DND-41 (cell line): ENCODE measurements at regions not wholly inside any gene's neighbourhood (a gene's known extent, or its start where the extent isn't known, plus 50 kb on each side); places are given as distances from the start of the nearest gene placed in this dataset.

ENCODE experiments used
- ATAC-seq: fragments of 200-7000 bp; cut with Tn5 transposase; 3 replicates; pipeline ENCODE4 v1.9.1; 2021; ENCODE audit warnings: low read depth; ENCODE audit not compliant: insufficient read depth
- DNase-seq: peaks from one replicate; pipeline ENCODE4 v3.0.0-alpha.2; 2020
- H2AFZ ChIP-seq: 2 replicates; pipeline ENCODE4 v1.6.0; 2012; ENCODE audit warnings: low read depth, low read length
- H3K27ac ChIP-seq: 2 replicates; pipeline ENCODE4 v1.5.1; 2012; ENCODE audit warnings: low read length, inconsistent platforms
- H3K27me3 ChIP-seq: fragments of 200-600 bp; sonication (generic); 2 replicates; pipeline ENCODE4 v1.6.0; 2012; ENCODE audit warnings: low read length, mild to moderate bottlenecking, inconsistent platforms; ENCODE audit not compliant: insufficient read depth, poor library complexity
- H3K36me3 ChIP-seq: 2 replicates; pipeline ENCODE4 v1.5.1; 2012; ENCODE audit warnings: low read length, inconsistent platforms; ENCODE audit not compliant: insufficient read depth
- H3K4me1 ChIP-seq: 2 replicates; pipeline ENCODE4 v1.5.1; 2012; ENCODE audit warnings: mild to moderate bottlenecking, low read length; ENCODE audit not compliant: insufficient read depth
- H3K4me2 ChIP-seq: 2 replicates; pipeline ENCODE4 v1.6.0; 2012; ENCODE audit warnings: mild to moderate bottlenecking, moderate library complexity, low read length, inconsistent platforms; ENCODE audit not compliant: insufficient read depth
- H3K4me3 ChIP-seq, 2 experiments: fragments of 200-600 bp in 1 of 2; shearing (Covaris generic) in 1 of 2; 2 replicates each; pipeline ENCODE4 v1.5.1; 2012 to 2016; ENCODE audit warnings: inconsistent platforms in 2 of 2, low read length in 2 of 2, mild to moderate bottlenecking in 2 of 2, low read depth in 1 of 2, moderate library complexity in 1 of 2
- H3K79me2 ChIP-seq: 2 replicates; pipeline ENCODE4 v1.6.0; 2012; ENCODE audit warnings: low read length, inconsistent platforms; ENCODE audit not compliant: insufficient read depth
- H3K9ac ChIP-seq: 2 replicates; pipeline ENCODE4 v1.6.0; 2012; ENCODE audit warnings: low read depth, mild to moderate bottlenecking, inconsistent platforms, low read length, moderate library complexity
- H3K9me3 ChIP-seq: 2 replicates; pipeline ENCODE4 v1.5.1; 2012; ENCODE audit warnings: low read length, moderate library complexity, mild to moderate bottlenecking, inconsistent platforms; ENCODE audit not compliant: insufficient read depth, severe bottlenecking
- H4K20me1 ChIP-seq: 2 replicates; pipeline ENCODE4 v1.6.0; 2012; ENCODE audit warnings: low read length; ENCODE audit not compliant: insufficient read depth
- CTCF ChIP-seq: IDR thresholded peaks from 2 replicates; pipeline ENCODE4 v1.5.1; 2012; ENCODE audit warnings: borderline replicate concordance, low read length, moderate library complexity, mild to moderate bottlenecking; ENCODE audit not compliant: poor library complexity, severe bottlenecking; ENCODE audit errors: extremely low read depth
- EZH2 ChIP-seq: IDR thresholded peaks from 3 replicates; pipeline ENCODE4 v1.6.1; 2012; ENCODE audit warnings: borderline replicate concordance, low read depth, mild to moderate bottlenecking, moderate library complexity, low read length, inconsistent platforms; ENCODE audit not compliant: severe bottlenecking

DNA sequence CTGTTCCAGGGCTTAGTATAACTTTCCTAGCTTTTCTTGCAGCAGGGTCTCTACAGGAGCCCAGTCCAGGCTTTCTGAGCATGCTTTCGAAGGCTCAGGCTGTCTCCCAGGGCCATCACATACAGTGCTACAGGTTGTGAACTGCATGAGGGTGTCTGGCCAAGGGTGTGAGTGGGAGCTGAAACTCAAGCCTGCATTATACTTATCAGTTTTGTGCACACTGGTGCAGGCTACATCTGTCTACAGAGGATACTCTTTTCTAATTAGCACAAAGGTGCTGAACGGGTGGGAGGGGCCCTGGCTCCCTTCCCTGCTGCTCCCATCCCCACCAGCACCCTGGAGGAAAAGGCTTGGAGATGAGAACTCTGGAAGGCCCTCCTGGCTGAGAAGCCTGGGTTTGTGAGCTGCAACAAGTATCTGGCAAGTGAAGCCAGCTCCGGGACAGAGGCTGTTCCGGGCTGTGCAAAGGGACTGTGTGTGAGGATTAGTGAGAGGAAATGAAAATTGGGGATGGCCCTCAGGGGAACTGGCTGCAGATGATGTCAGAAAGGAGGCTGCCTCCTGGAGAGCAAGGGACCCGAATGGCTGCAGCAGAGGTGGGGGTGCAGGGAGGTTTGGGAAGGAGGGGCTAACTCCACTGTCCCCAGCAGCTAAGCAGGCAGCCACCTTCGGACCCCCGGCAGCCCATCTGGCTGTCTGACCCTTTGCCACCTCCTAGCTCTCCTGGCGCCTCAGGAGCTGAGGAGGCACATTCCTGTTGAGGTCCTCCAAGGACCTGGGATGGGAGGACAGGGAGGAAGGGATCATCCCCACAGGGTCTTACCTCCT lies 68.5 kb downstream of the EFNB1 start:
- Histone ChIP-seq H3K4me3 (no peak overlapping the region), H3K36me3 (no peaks in the 10 kb centered on the region), H3K27ac (no peak overlapping the region), H3K79me2 (no peaks in the 10 kb centered on the region), H3K9me3 (no peaks in the 10 kb centered on the region), H3K9ac (no peak overlapping the region), H3K4me2 (no peak overlapping the region), H2AFZ (no peak overlapping the region), H3K4me1 (no peaks in the 10 kb centered on the region), H3K27me3 (no peaks in the 10 kb centered on the region), H4K20me1 (no peaks in the 10 kb centered on the region)
- ATAC-seq (no peak), DNase-seq (no peak)
- TF ChIP-seq CTCF, result no peak
- TF ChIP-seq EZH2, result no peak

- DNase-seq, result no peak
- TF ChIP-seq CTCF, result no peak
- TF ChIP-seq EZH2, result no peak
- H3K4me2 ChIP-seq, result no peak overlapping the region
- no peak overlapping the region for H2AFZ ChIP-seq
- H3K4me3 ChIP-seq, result no peak overlapping the region
- H3K9ac ChIP-seq, result no peak overlapping the region
- H4K20me1 ChIP-seq, result no peaks in the 10 kb centered on the region
- no peak overlapping the region for H3K27ac ChIP-seq
- H3K9me3 ChIP-seq, result no peaks in the 10 kb centered on the region
- H3K27me3 ChIP-seq, result no peaks in the 10 kb centered on the region
- no peaks in the 10 kb centered on the region for H3K79me2 ChIP-seq
- H3K4me1 ChIP-seq, result no peaks in the 10 kb centered on the region
- H3K36me3 ChIP-seq, result no peaks in the 10 kb centered on the region
- no peak for ATAC-seq
Observed at GRCh38 chrX:68896581-68896980, 67.8 kb downstream of the EFNB1 start.

GRCh38 chrX:68895778-68896177 lies 67.0 kb downstream of the EFNB1 start:
- TF ChIP-seq CTCF, result no peak
- TF ChIP-seq EZH2, result no peak
- no peak overlapping the region for H2AFZ ChIP-seq
- no peaks in the 10 kb centered on the region for H3K27me3 ChIP-seq
- DNase-seq (no peak), ATAC-seq (no peak)
- H4K20me1 ChIP-seq, result no peaks in the 10 kb centered on the region
- H3K4me1 ChIP-seq, result no peaks in the 10 kb centered on the region
- no peak overlapping the region for H3K9ac ChIP-seq
- no peaks in the 10 kb centered on the region for H3K79me2 ChIP-seq
- no peak overlapping the region for H3K4me3 ChIP-seq
- no peak overlapping the region for H3K4me2 ChIP-seq
- H3K9me3 ChIP-seq, result no peaks in the 10 kb centered on the region
- no peak overlapping the region for H3K27ac ChIP-seq
- no peaks in the 10 kb centered on the region for H3K36me3 ChIP-seq

GRCh38 chrX:68895341-68895755 lies 66.5 kb downstream of the EFNB1 start:
- no peaks in the 10 kb centered on the region for H3K9me3 ChIP-seq
- no peaks in the 10 kb centered on the region for H3K27me3 ChIP-seq
- H3K4me3 ChIP-seq, result no peak overlapping the region
- H3K4me1 ChIP-seq, result no peaks in the 10 kb centered on the region
- no peak for DNase-seq
- H3K9ac ChIP-seq, result no peak overlapping the region
- no peak overlapping the region for H2AFZ ChIP-seq
- no peaks in the 10 kb centered on the region for H3K36me3 ChIP-seq
- ATAC-seq, result no peak
- H4K20me1 ChIP-seq, result no peaks in the 10 kb centered on the region
- no peak overlapping the region for H3K27ac ChIP-seq
- no peak for TF ChIP-seq CTCF
- TF ChIP-seq EZH2, result no peak
- H3K79me2 ChIP-seq, result no peaks in the 10 kb centered on the region
- no peak overlapping the region for H3K4me2 ChIP-seq
